NCI-H2081 (cell line): ENCODE measurements at regions not wholly inside any gene's neighbourhood (a gene's known extent, or its start where the extent isn't known, plus 50 kb on each side); places are given as distances from the start of the nearest gene placed in this dataset.

ENCODE experiments used
- DNase-seq, 2 experiments: peaks; one replicate each; lab custom pipeline; 2025; lab: John Stamatoyannopoulos, UW

DNA sequence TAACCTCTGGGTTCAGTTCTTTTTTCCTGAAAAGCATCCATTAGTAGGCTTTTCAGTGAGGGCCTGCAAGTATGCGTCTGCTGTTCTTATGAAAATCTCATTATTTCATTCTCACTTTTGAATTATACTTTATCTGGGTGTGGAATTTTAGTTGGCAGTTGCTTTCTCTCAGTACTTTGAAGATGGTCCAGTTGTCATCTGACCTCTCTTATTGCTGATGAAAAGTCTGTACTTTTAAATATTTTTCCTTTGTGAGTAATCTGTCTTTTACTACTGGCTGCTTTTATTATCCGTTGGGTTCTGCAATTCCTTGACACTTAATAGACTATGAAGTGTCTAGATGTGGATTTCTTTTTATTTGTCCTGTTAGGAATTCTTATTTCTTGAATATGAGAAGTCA is 307.8 kb downstream of the CYP26B1 start:
- no peak for DNase-seq

DNA sequence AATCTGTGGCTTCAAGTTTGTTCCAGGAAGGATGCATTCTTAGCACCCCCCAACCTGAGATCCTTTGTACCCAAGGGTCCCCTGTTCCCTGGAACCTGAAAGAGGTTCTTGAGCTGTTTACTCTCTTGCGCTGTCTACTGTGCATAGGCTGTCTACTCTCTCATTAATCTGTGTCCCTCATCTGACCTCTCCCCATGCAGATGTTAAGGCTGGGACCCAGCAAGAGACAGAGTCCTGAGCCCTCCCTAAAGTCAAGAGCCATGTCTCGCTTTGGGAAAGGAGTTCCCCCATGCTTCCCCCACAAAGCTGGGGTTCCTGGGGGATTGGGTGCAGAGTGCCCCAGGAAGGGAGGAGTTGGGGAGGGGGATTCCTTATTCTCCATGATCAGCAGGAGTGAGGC is 312.9 kb downstream of the CYP26B1 start:
- DNase-seq: no peak

DNA sequence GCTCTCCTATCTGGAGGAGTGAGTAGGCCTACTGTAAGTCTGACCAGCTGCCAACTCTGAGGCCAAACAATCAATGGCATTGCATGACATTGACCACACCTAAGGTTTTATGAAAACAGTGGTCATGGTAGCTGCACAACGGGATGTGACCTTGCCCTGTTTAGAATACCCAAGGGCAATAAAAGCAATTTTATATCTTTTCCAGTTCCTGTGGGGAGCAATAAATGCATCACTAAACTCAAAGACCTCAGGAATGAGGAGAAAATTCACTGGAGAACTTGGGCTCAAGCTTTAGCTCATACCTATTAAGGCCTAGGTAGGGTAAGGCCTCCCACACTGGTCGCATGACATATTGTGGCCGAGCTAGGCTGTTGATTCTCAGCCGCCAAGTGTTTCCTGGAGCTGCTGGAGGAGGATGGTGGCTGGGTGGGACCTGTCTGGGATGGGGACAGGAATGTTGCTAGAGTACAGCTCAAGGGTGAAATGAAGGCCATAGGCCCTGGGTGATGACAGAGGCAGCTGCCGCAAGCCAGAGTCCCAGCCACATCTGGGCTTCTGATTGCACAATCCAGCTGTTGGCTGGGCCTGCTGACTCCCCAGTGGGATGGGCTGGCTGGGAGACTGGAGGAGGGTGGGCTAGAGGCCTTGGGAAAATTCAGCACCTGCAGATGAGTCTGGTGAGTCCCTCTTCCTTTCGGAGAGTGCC is 313.7 kb downstream of the CYP26B1 start:
- DNase-seq: no peak

DNA sequence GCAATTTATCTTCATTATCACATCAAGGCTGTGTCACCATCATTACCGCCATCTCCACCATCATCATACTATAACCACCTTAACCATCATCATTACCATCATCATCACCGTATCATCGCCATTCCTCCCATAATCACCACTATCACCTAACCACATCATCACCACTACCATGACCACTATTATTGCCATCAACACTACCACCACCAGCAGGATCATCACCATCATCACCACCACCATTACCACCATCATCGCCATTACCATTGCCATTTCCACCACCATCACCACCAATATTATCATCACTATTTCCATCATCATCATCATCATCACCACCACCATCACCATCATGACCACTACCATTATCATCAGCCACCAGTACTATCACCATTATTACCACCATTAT is 314.4 kb downstream of the CYP26B1 start:
- DNase-seq: no peak

DNA sequence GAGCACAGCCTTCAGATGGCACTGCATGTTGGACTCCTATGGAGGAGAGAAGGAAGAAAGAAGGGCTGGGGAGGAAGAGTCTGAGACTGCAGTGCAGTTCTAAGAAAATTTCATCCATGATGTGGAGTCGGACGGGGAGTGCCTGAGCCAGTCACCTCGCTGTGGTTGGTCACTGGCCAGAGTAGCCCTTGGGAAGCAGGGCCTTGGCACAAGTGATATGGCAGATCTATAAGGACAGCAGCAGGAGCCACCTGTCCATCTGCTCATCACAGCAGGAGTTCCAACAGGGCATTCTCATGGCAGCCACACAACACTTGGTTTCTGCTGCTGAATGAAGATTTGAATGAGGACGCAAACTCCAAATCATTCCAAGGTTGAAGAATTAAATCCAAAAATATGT is 314.8 kb downstream of the CYP26B1 start:
- no peak for DNase-seq

DNA sequence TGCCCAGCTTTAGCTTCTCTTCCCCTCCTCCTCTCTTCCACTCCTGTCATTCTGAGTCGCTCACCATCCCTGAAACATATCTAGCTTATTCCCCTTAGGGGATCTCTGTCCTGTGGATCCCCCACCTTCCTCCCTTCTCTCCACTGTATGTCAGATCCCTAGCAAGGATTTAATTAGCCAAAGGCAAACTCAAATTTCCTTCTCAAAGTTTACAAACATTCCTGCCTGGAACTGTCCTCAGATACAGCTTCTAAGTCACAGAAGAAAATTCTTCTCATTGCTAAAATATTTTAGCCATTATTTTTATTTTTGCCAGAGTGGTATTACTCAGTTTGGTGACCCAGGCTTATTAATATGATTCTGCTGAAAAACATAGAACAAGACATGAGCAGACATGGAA is 315.3 kb downstream of the CYP26B1 start:
- DNase-seq: no peak

DNA sequence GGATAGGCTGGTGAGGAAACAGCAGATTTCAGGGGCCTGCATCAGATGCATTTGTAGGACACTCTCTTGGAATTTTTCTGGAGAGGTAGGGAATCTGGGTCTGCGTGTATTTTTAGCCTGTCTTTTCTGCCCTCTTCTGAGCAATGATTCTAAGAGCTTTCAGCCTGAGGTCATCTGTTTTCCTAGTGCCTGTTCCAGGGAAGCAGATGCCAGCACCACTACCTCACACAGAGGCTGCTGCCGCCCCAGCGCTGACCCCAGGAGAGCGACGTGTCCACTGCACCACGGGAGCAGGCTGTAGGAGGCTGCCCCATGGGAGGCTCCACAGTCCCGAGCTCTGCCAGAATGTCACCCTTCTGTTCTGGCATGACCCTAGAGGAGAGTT is 316.5 kb downstream of the CYP26B1 start:
- no peak for DNase-seq

DNA sequence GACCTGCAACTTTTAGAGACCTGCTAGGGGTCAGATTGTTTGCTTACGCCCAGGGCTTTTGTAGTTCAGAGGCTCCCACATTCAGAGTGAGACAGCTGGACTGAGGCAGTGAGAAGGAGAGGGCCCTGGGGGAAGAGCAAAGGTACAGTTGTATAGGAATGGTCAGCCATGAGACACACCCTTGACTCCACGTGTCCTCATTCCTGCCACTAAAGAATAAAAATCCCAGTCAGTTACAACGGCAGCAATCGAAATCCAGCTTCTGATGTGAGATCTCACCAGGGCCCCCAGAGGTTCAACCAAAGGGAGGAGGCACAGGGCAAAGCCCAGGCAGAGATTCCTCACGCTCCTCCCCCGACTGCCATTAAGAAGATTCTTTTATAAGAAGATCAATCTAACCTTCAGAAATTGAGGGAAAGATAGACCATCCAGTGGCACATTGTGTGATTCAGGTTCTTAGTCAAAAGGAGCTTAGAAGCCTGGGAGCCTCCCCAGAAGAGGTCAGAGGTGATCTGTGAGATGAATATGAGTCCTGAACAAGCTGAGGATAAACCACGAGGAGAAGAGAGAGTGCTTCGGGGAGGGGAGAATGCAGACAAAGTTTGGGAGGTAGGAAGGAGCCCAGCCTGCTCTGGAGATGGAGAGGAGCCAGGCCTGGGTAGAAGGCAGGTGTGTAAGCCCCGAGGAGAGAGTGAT is 317.0 kb downstream of the CYP26B1 start:
- no peak for DNase-seq

DNA sequence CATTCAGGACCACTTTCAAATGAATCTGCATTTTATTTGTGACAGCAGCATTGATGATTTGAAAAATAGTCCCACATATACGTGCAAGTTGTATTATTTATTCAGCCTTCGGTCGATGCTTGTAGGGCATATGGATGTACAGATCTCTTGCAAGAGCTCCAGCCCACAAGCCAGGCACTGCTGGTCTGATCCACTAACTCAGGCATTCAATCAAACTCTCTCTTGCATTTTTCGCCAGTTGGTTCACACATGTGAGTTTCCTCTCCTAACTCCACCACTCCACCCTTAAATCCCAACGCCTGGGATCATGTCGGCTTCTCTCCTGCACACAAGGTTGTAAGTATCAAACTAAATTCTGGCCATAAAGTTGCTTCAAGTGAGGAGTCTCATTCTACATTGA is 318.7 kb downstream of the CYP26B1 start:
- no peak for DNase-seq

DNA sequence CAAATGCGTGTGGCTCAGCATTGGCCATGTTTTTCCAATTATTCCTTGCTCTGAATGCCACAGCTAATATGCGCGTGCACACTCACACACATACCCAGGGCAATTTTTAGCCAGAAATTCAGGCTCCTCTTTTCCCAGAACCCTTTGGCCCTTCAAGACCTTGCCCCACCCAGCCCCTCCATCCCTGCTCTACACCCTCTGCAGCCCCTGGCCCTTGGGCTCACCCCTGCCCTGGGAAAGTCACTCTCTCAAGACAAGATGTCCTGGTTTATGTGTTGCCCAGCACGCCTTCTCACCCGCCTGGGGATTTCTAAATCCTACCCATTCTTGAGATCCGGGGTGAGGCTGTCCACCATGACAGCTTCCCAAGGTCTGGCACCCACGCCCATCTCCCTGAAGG is 319.7 kb downstream of the CYP26B1 start:
- no peak for DNase-seq

DNA sequence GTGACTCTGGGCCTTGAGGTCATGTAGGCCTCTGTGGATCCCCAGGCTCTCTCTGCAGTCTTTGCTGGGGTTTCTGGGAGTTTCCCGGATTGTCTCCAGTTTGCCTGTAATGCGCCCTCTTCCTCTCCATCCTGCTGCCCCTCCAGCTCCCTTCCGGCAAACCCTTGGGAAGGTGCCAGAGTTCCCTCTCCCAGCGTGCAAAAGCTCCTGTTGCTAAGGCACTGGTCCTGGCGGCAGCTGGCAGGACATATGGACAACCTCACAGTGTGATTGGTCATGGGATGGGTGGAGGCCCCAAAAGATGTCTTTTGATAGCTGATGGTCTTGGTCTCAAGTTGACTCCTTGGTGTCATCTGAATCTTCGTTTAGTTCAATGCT is 320.1 kb downstream of the CYP26B1 start:
- DNase-seq: no peak

DNA sequence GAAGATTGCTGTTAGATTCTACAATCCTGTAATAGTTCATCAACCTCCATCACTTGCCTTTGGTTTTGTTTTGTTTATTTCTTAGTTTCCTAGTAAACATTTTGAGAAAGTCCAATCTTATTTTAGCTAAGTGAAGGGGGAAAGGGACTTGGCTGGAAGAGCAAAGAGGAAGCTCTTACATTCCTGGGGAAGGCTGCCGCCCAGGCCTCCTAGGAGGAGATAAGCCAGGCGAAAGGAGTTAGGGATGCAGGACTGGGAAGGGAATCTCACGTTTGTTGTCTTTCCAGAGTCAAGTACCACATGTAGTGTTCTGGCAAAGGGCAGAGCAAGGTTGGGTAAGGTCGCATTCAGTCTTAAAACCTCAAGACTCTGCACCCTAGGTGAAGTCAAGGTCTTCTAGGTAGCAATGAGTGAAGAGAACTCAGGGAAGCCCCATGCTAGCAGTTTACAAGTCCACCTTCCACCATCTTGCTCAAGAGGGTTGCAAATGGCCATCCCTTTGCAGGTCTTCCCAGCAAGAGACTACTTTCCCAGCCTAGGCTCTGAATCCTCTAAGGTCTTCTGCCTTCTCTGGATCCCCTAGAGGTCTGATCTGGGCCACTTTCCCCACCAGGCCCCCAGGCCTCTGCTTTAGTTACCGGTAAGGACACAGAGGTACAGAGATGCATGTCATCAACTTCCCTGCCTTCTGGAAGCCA is 320.7 kb downstream of the CYP26B1 start:
- DNase-seq: no peak

DNA sequence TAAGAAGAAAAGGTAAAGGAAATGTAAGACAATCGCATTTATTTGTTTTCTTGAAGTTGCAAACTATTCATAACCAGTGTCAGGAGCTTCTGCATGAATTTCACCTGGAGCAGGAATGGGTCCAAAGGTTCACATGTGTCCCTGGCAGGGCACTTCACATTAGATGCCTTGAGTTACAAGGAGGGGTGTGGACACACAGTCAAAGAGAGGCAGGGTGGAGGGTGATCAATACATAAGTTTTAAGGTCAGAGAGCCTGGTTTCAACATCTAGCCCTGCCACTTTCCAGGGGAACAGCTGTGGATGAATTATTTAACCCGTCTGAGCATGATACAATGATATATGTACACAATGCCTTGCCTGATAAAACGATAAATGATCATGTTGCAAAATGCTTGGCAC is 321.4 kb downstream of the CYP26B1 start:
- DNase-seq: no peak

DNA sequence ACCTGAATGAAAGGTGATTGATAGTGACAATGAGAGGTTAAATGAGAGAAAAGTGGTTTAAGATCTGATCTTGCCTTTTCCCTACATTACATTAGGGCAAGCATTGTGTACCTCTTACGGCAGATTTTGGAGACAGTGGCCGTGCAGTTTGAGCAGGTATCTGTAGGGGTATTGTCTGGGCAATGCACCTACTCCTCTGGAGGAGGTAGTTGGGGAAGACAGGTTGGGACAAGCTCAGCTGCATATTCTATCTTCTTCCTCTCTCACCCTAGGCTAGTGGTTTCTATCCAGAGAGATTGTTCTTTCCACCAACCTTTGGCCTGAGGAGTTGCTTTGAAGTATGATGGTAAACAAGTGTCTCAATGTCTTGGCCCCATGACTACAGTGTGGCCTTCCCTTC is 323.2 kb downstream of the CYP26B1 start:
- no peak for DNase-seq

DNA sequence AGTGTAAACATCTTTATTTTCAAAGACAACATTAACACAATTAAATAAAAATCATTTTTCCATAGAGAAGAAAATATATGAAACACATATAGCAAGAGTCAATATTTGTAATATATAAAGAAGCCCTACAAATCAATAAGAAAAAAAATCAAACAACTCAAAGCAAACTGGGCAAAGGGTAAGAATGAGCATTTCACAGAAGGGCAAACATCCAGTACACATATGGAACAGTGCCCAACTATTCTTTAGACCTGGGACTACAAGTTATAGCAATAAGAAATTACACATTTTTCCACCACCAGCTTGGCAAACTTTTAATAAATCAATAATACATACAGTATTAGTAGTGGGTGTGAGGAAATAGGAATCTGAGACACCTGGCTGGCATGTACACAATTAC is 324.1 kb downstream of the CYP26B1 start:
- no peak for DNase-seq

DNA sequence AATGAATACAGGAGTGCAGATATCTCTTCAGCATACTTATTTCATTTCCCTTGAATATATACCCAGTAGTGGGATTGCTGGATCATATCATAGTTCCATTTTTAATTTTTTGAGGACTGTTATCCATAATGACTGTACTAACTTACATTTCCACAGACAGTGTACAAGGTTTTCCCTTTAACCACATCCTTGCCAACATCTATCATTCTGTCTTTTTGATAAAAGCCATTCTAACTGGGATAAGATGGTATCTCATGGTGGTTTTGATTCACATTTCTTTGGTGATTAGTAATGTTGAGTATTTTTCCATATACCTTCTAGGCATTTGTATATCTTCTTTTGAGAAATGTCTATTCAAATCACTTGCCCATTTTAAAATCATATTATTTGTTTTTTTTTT is 325.2 kb downstream of the CYP26B1 start:
- DNase-seq: no peak

DNA sequence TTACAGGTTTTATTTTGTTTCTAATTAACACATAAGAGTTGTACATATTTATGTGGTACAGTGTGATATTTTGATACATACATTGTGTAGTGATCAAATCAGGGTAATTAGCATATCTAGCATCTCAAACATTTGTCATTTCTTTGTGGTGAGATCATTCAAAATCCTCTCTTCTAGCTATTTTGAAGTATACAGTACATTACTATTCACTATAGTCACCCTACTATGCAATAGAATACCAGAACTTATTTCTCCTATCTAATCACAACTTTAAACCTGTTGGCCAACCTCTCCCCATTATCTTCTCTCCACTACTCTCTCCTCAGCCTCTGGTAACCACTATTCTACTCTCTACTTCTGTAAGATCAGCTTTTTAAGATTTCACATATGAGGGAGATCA is 325.8 kb downstream of the CYP26B1 start:
- no peak for DNase-seq

DNA sequence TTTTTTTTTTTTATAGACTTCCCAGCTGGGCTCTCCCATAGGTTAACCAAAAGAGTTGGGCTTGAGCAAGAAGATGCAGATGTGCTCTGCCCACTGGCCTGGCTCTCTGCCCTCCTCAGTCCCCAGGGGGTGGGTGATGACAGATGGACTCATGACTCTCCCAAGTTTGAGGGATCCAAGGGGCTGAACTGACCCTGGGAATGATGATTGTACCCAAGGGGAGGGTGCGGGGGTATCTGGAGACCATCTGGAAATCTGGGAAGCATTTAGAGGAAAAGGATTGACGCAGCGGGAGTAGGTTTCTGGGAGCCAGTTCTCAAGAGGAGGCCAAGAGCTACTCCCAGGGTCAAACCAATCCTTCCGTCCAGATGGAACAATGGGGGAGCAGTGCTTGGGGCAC is 330.8 kb downstream of the CYP26B1 start:
- no peak for DNase-seq

DNA sequence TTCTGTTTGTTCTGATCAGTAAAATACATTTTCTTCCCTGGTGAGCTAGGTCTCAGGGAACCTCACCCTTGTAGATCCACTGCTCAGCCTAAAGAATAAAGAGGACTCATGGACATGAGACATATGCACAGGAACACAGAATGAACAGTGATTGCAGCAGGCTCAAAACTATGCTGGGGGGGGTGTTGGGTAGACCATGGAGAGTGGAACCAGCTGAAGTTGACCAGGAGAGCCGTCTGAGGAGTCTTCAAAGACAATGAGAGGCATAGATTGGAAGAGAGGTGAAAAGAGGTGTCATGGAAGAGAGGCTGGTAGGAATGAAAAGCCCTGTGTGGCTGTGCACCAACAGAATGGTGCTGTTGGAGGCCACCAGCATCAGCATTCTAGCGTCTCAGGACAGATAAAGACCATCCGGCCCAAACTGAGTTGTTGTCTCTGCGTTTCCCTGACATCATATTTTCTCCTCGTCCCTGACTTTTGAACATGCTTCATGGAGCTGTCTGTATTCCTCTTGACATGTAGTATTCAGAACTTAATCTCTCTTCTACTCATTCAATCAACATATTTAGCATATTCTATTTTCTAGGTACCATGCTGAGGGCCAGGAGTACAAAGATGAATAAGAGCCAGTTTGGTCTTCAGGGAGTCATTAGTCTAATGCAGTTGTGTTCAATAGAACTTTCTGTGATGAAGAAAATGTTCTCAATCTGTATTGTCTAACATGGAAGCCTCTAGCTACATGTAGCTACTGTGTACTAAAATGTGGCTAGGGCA is 331.8 kb downstream of the CYP26B1 start:
- no peak for DNase-seq

DNA sequence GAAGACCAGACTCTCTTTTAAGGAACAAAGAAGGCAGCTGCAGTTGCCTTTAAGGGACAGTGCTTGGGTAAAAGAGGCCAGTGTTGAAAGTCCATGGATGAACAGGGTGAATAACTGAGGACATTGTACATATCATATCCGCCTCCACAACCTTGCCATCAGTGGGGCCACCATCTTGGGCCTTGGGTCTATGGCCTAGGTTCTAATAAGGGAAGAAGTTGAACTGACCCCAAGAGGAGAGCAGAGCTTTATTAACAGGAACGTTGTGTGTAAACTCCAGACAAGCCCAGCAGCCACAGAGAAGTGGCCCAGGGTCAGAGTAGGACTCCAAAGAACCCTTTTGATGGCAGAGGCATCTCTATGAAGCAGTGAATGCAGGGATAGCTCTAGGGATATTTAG is 332.8 kb downstream of the CYP26B1 start:
- no peak for DNase-seq

DNA sequence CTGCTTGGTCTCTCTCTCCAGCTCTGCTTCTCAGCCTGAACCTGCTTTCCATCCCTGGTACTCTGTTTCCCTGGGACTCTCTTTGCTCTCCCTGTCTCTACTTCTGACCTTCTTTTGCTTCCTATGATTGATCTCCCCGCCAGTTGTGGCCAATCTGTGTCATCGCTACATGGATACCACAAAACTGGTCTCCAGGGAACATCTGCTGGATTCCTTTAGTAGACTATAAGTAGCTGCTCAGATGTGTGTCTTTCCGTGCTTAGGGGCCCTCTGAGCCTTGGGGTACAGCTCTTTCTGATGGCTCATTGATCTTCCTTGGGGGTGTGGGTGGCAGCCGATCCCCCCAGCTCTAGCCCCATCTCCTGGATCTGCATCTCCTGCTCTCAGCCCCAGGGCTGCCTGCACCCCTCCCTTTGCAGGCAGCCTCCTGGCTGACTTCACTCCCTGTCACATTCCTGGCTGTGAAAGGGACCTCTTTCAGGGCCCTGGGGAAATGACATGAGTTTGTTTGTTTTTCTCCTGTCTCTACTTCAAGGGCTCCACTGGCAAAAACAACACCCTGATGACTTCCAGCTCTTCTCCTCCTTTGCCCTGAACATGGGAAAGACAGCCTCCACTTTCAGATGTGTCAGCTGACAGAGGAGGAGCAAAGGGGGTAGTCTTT is 333.7 kb downstream of the CYP26B1 start:
- DNase-seq: no peak

DNA sequence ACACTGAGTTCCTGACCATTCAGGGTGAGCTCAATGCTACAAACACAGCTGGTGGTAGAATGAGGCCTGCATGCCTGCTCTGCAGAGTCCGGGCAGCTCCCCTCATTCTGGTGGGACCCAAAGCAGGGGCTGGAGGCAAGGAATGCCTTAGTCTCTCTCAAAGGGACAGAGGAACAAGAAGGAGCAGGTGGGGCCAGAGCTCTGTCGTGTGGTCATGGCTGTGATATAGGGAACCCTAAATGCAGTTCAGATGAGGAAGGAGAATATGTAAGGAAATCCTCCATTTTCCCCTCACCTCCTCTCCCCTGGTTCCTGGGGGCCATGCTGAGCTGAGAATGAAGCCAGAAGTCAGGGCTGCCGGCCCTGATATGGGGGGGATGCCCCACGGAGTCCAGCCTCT is 334.3 kb downstream of the CYP26B1 start:
- DNase-seq: no peak
